SK-N-SH (cell line): ENCODE measurements at regions not wholly inside any gene's neighbourhood (a gene's known extent, or its start where the extent isn't known, plus 50 kb on each side); places are given as distances from the start of the nearest gene placed in this dataset.

Source experiments
- CTCF ChIA-PET: fragments of 300-600, 350-600 bp; formaldehyde crosslinking; extraction: SDS; loops from one replicate; lab custom pipeline; 2021; lab: Yijun Ruan, JAX
- POLR2A ChIA-PET: fragments of 350-600 bp; sonication (Branson Sonifier 250); formaldehyde crosslinking; extraction: SDS; loops from one replicate; lab custom pipeline; 2020; ENCODE audit warnings: antibody characterized with exemption, inconsistent platforms; lab: Yijun Ruan, JAX
- DNase-seq: peaks from one replicate; pipeline ENCODE4 v3.0.0; 2012
- H2AFZ ChIP-seq: fragments of 200-600 bp; sonication (generic); 2 replicates; pipeline ENCODE4 v1.8.1; 2016; ENCODE audit warnings: antibody characterized with exemption, mild to moderate bottlenecking, low read depth
- H3F3A ChIP-seq: fragments of 200-600 bp; sonication (generic); replicated peaks from 2 replicates; pipeline ENCODE3; 2016; ENCODE audit warnings: antibody characterized with exemption, mild to moderate bottlenecking; ENCODE audit not compliant: insufficient read depth
- H3K27ac ChIP-seq, 2 experiments: fragments of 200-500 bp in 1 of 2; fragments of 200-600 bp in 1 of 2; sonication (Bioruptor generic) in 1 of 2; sonication (generic), shearing (Covaris generic) in 1 of 2; 2 replicates each; pipeline versions ENCODE4 v1.5.1 to v1.6.1; 2014 to 2016; ENCODE audit warnings: low read depth in 2 of 2, inconsistent platforms in 1 of 2, low read length in 1 of 2, mild to moderate bottlenecking in 1 of 2, mixed read lengths in 1 of 2
- H3K27me3 ChIP-seq: fragments of 200-600 bp; sonication (generic), shearing (Covaris generic); 2 replicates; pipeline ENCODE4 v1.6.1; 2016; ENCODE audit warnings: mixed run types; ENCODE audit not compliant: insufficient read depth
- H3K36me3 ChIP-seq, 2 experiments: fragments of 200-500 bp in 1 of 2; fragments of 200-600 bp in 1 of 2; sonication (Bioruptor generic) in 1 of 2; sonication (generic) in 1 of 2; replicated peaks in 1 of 2; 2 replicates each; pipeline versions ENCODE3 to v1.5.1; 2014 to 2016; ENCODE audit warnings: low read length in 1 of 2, mild to moderate bottlenecking in 1 of 2; ENCODE audit not compliant: insufficient read depth in 2 of 2, control insufficient read depth in 1 of 2
- H3K4me1 ChIP-seq, 2 experiments: fragments of 200-500 bp in 1 of 2; fragments of 200-600 bp in 1 of 2; sonication (Bioruptor generic) in 1 of 2; sonication (generic), shearing (Covaris generic) in 1 of 2; 2 replicates each; pipeline versions ENCODE4 v1.5.1 to v1.6.1; 2014 to 2016; ENCODE audit warnings: low read depth in 1 of 2, low read length in 1 of 2, mixed run types in 1 of 2; ENCODE audit not compliant: insufficient read depth in 2 of 2, control insufficient read depth in 1 of 2
- H3K4me2 ChIP-seq: fragments of 200-600 bp; sonication (generic), shearing (Covaris generic); 2 replicates; pipeline ENCODE4 v1.6.1; 2017; ENCODE audit warnings: mixed run types
- H3K4me3 ChIP-seq, 2 experiments: fragments of 200-500 bp in 1 of 2; fragments of 200-600 bp in 1 of 2; sonication (Bioruptor generic) in 1 of 2; sonication (generic), shearing (Covaris generic) in 1 of 2; 2 replicates each; pipeline versions ENCODE4 v1.5.1 to v1.8.1; 2014 to 2016; ENCODE audit warnings: low read depth in 2 of 2, inconsistent platforms in 1 of 2, low read length in 1 of 2, mild to moderate bottlenecking in 1 of 2, mixed read lengths in 1 of 2, moderate library complexity in 1 of 2
- H3K79me2 ChIP-seq: fragments of 200-600 bp; sonication (generic); 2 replicates; pipeline ENCODE4 v1.8.1; 2017; ENCODE audit warnings: mild to moderate bottlenecking; ENCODE audit not compliant: insufficient read depth
- H3K9ac ChIP-seq: fragments of 200-600 bp; sonication (generic); 2 replicates; pipeline ENCODE4 v1.6.1; 2017; ENCODE audit warnings: mixed run types
- H3K9me2 ChIP-seq: fragments of 200-600 bp; sonication (generic); 2 replicates; pipeline ENCODE4 v1.6.1; 2017; ENCODE audit warnings: mixed run types
- H3K9me3 ChIP-seq: fragments of 200-600 bp; sonication (generic); 2 replicates; pipeline ENCODE4 v1.6.1; 2017; ENCODE audit warnings: mixed run types, mild to moderate bottlenecking, moderate library complexity
- H4K20me1 ChIP-seq: fragments of 200-600 bp; sonication (generic); 2 replicates; pipeline ENCODE4 v1.6.1; 2017; ENCODE audit warnings: mild to moderate bottlenecking, mixed run types; ENCODE audit not compliant: insufficient read depth
- CTCF ChIP-seq: fragments of 200-600 bp; sonication (generic); IDR thresholded peaks from 2 replicates; pipeline ENCODE4 v1.6.1; 2017; ENCODE audit warnings: antibody characterized with exemption, mild to moderate bottlenecking, moderate library complexity
- FOSL2 ChIP-seq: IDR thresholded peaks from 2 replicates; pipeline ENCODE4 v1.4.0; 2012; ENCODE audit warnings: low read depth, mild to moderate bottlenecking, moderate library complexity, borderline replicate concordance
- RCOR1 ChIP-seq: fragments of 150-350 bp; IDR thresholded peaks from 2 replicates; pipeline ENCODE4 v1.6.1; 2017; ENCODE audit warnings: antibody characterized with exemption, low read length
- REST ChIP-seq: IDR thresholded peaks from 2 replicates; pipeline ENCODE4 v1.6.1; 2012; ENCODE audit warnings: mild to moderate bottlenecking, low read depth, low read length, moderate library complexity
- RFX5 ChIP-seq: IDR thresholded peaks from 2 replicates; pipeline ENCODE4 v1.6.1; 2012; ENCODE audit warnings: mild to moderate bottlenecking, improper control_type of control experiment, low read length
- TCF12 ChIP-seq: IDR thresholded peaks from 2 replicates; pipeline ENCODE4 v1.4.0; 2012
- TEAD4 ChIP-seq: IDR thresholded peaks from 2 replicates; pipeline ENCODE4 v1.4.0; 2012; ENCODE audit warnings: mild to moderate bottlenecking, borderline replicate concordance; ENCODE audit not compliant: insufficient read depth
- ZBTB33 ChIP-seq: IDR thresholded peaks from 2 replicates; pipeline ENCODE4 v1.4.0; 2012; ENCODE audit warnings: low read depth, borderline replicate concordance
- WGBS: methylation state at CpG from one replicate; pipeline ENCODE4 v1.1.6; 2017; ENCODE audit warnings: low lambda C conversion rate; 5-methylcytosine and 5-hydroxymethylcytosine counted together

GRCh38 chr7:130925136-130925794 is 191.3 kb upstream of the KLF14 start:
- Histone ChIP-seq H3K4me1 (peaks cover 2 to 57% of the 10 kb centered on the region in 2 experiments; a peak in 2 of 4 replicates), H3K4me2 (no peak overlapping the region), H3K27ac (peak overlapping the region in 1 of 2 experiments; percentile 38; a peak in 2 of 4 replicates), H2AFZ (no peak overlapping the region), H3K9me3 (no peaks in the 10 kb centered on the region), H3K79me2 (peaks cover 100% of the 10 kb centered on the region), H3K36me3 (peaks cover 13 to 14% of the 10 kb centered on the region in 2 experiments), H3K4me3 (no peak overlapping the region), H3K27me3 (no peaks in the 10 kb centered on the region), H4K20me1 (peaks cover 6% of the 10 kb centered on the region; the same call in 1 of the 2 replicates), H3F3A (peaks cover 7% of the 10 kb centered on the region), H3K9me2 (no peaks in the 10 kb centered on the region), H3K9ac (peak overlapping the region; percentile 2; the same call in 1 of the 2 replicates)
- TF ChIP-seq TCF12 (no peak), REST (no peak), ZBTB33 (no peak), CTCF (no peak), TEAD4 (no peak), FOSL2 (no peak), RFX5 (no peak), RCOR1 (no peak)
- ChIA-PET CTCF (interaction anchor here (1.8 to 5.3 kb wide), 2 partner anchors 28 kb away, joined by 10 to 36 read pairs; no protein-coding TSS in a partner anchor), POLR2A (no interaction called here)
- 86% methylated on average over 8 of the region's 8 CpGs for WGBS
- DNase-seq = no peak
